Esophagus muscularis mucosa (tissue), 4 donors: ENCODE measurements at regions not wholly inside any gene's neighbourhood (a gene's known extent, or its start where the extent isn't known, plus 50 kb on each side); places are given as distances from the start of the nearest gene placed in this dataset.
"Not testable (repeated sequence)": the region's sequence is repeated elsewhere in the genome, so short reads cannot be mapped to it uniquely, and the experiment has no call there.

Source experiments
- DNase-seq: peaks from one replicate; pipeline ENCODE4 v3.0.0-alpha.2; 2017; ENCODE audit errors: extremely low spot score
- H3K27ac ChIP-seq, 4 donors: fragments of 200-600 bp; sonication (generic); replicated peaks in 1 of 4; 1 replicate in 3 of 4; 2 replicates in 1 of 4; pipeline ENCODE4 v1.5.1; 2016 to 2019; ENCODE audit warnings: mild to moderate bottlenecking in 1 of 4
- H3K27me3 ChIP-seq, 4 donors: fragments of 200-600 bp; sonication (generic); one replicate each; pipeline versions ENCODE4 v1.5.1 to v1.6.0; 2016 to 2019
- H3K36me3 ChIP-seq, 4 donors: fragments of 200-600 bp; sonication (generic); one replicate each; pipeline ENCODE4 v1.5.1; 2016 to 2019
- H3K4me1 ChIP-seq, 4 donors: fragments of 200-600 bp; sonication (generic); one replicate each; pipeline ENCODE4 v1.5.1; 2016 to 2019
- H3K4me3 ChIP-seq, 4 donors: fragments of 200-600 bp; sonication (generic); 1 replicate in 2 of 4; 2 replicates in 2 of 4; pipeline ENCODE4 v1.5.1; 2016 to 2019; ENCODE audit warnings: mild to moderate bottlenecking in 4 of 4, moderate library complexity in 1 of 4
- H3K9me3 ChIP-seq, 4 donors: fragments of 200-600 bp; sonication (generic); 1 replicate in 3 of 4; 2 replicates in 1 of 4; pipeline ENCODE4 v1.5.1; 2016 to 2019
- EP300 ChIP-seq: sonication (generic); formaldehyde crosslinking; IDR thresholded peaks from one replicate; pipeline ENCODE4 v1.6.1; 2017; ENCODE audit warnings: antibody characterized with exemption
- POLR2A ChIP-seq: fragments of 450-650 bp; IDR thresholded peaks from one replicate; pipeline ENCODE4 v1.6.1; 2017; ENCODE audit warnings: antibody characterized with exemption, moderate library complexity, mild to moderate bottlenecking, low read depth
- POLR2AphosphoS5 ChIP-seq, 2 donors: sonication (generic); formaldehyde crosslinking; IDR thresholded peaks; one replicate each; pipeline ENCODE4 v1.6.1; 2017; ENCODE audit warnings: antibody characterized with exemption in 2 of 2
- WGBS: methylation state at CpG from one replicate; pipeline ENCODE4 v1.1.5; 2018; 5-methylcytosine and 5-hydroxymethylcytosine counted together
- intact Hi-C: fragments of 100-400 bp; cut with DNase I; formaldehyde crosslinking; loops from one replicate; pipeline ENCODE4 v1.15.1; 2023
- TF ChIP-seq, protein P1 (sequence below), 3 experiments: fragments of 200-600 bp in 2 of 3; fragments of 450-650 bp in 1 of 3; sonication (generic) in 2 of 3; IDR thresholded peaks; one replicate each; pipeline ENCODE4 v1.5.1; 2017 to 2019; ENCODE audit warnings: antibody characterized with exemption in 3 of 3, mild to moderate bottlenecking in 2 of 3, moderate library complexity in 1 of 3

DNA sequence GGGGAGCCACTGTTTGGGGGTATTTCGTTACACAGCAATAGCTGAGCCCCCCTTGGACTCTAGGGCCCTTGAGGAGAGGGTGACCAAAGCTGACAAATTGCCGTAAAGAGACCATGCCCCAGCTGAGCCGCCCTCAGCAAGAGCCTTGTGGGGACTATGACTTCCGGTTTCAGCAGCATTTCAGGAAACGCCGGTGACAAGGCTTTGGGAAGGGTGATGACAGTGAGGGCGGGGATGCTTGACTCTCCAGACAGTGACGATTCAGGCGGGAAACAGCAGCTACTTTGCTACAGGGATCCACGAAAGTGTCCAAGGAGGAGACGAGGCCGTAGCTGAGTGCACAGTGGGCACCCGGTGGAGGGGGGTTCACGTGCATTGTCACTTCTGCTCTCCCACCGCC lies 360.8 kb downstream of the C16orf95 start:
- intact Hi-C loops: no loop called here
- Histone ChIP-seq H3K9me3 (no peaks in the 10 kb centered on the region), H3K27ac (no peak overlapping the region), H3K27me3 (peaks cover 0 to 84% (median 7%) of the 10 kb centered on the region in 4 donors), H3K4me1 (peaks cover 0 to 8% (median 2%) of the 10 kb centered on the region in 4 donors), H3K36me3 (no peaks in the 10 kb centered on the region), H3K4me3 (no peak overlapping the region)
- DNase-seq: no peak
- WGBS: 65% methylated on average over 15 of the region's 15 CpGs
- TF ChIP-seq POLR2AphosphoS5 (IDR thresholded peaks at IDR 0.05) (no peak), POLR2A (no peak), EP300 (no peak)
- TF ChIP-seq, protein P1, sequence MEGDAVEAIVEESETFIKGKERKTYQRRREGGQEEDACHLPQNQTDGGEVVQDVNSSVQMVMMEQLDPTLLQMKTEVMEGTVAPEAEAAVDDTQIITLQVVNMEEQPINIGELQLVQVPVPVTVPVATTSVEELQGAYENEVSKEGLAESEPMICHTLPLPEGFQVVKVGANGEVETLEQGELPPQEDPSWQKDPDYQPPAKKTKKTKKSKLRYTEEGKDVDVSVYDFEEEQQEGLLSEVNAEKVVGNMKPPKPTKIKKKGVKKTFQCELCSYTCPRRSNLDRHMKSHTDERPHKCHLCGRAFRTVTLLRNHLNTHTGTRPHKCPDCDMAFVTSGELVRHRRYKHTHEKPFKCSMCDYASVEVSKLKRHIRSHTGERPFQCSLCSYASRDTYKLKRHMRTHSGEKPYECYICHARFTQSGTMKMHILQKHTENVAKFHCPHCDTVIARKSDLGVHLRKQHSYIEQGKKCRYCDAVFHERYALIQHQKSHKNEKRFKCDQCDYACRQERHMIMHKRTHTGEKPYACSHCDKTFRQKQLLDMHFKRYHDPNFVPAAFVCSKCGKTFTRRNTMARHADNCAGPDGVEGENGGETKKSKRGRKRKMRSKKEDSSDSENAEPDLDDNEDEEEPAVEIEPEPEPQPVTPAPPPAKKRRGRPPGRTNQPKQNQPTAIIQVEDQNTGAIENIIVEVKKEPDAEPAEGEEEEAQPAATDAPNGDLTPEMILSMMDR (IDR thresholded peaks at IDR 0.05): no peak

DNA sequence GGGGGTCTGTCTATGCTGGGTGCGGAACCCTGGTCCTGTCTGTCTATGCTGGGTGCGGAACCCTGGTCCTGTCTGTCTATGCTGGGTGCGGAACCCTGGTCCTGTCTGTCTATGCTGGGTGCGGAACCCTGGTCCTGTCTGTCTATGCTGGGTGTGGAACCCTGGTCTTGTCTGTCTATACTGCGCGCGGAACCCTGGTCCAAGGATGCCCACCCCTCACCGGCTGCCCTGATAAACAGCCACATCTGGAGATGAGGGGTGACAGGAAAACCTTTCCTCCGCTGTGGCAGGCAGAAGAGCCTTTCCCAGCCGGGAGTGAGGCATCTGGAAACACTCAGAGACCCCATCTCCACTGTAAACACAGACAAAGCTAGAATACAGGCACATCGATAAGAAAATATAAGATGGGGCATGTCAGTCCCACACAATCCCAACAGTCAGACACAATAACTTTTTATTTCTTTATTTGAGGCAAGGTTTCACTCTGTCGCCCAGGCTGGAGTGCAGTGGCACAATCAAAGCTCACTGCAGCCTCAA lies 359.5 kb downstream of the C16orf95 start:
- WGBS: 74% methylated on average over 12 of the region's 12 CpGs
- H3K27me3 ChIP-seq: peaks cover 0 to 95% (median 7%) of the 10 kb centered on the region in 4 donors
- H3K9me3 ChIP-seq, DNase-seq, intact Hi-C loops, H3K36me3 ChIP-seq, H3K4me3 ChIP-seq, H3K27ac ChIP-seq, H3K4me1 ChIP-seq: not testable (repeated sequence)

DNA sequence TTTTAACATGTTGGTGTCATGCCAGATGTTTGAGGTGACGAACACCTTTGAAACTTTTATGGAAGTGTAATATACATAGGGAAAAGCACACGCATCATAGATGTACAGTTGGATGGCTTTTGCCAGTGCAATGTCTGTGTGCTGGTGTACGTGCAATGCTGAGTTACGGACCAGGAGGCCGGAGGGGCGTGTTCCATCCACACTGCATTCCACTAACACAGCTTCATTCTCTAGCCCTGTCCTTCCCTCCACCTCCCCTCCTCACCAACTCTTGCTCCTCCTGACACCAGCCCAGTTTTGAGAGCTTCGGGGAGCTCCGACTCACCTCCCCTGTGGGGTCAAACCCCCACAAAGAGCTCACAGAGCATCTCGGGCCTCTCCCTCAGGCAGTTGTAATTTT lies 358.8 kb downstream of the C16orf95 start:
- 87% methylated on average over 9 of the region's 9 CpGs for WGBS
- peaks cover 0 to 8% (median 2%) of the 10 kb centered on the region in 4 donors for H3K4me1 ChIP-seq
- no peak overlapping the region for H3K27ac ChIP-seq
- TF ChIP-seq POLR2A (no peak), POLR2AphosphoS5 (IDR thresholded peaks at IDR 0.05) (no peak), EP300 (no peak)
- TF ChIP-seq, protein P1 (IDR thresholded peaks at IDR 0.05): no peak
- H3K4me3 ChIP-seq: no peak overlapping the region
- intact Hi-C loops: no loop called here
- no peak for DNase-seq
- H3K9me3 ChIP-seq: no peaks in the 10 kb centered on the region
- no peaks in the 10 kb centered on the region for H3K36me3 ChIP-seq
- peaks cover 0 to 91% (median 7%) of the 10 kb centered on the region in 4 donors for H3K27me3 ChIP-seq

DNA sequence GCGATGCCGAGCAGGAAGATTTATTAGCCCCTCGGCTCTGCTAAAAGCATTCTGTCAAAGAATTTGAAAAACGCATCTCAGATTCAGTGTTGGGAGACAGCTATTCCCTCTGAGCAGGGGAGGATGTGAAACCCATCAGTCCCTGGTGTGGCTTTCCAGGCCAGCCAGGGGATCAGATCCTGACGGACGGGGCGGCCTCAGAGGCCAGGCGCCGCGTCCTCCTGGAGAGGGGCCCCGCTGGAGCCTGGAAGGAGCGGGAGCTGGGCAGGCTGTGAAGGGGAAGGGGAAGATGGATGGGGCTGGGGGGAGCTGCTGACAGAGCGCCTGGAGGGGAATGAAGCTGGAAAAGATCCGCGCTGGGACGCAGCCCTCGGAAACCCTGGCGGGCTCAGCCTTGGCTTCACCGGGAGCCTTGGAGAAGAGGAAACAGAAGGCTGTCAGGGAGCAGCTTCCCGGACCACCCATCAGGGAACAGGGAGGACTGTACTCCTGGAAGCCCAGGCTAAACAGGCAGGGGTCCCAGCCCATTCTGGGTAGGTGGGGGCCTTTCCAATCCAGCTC lies 358.0 kb downstream of the C16orf95 start:
- H3K27me3 ChIP-seq: peaks cover 0 to 89% (median 7%) of the 10 kb centered on the region in 4 donors
- H3K9me3 ChIP-seq: no peaks in the 10 kb centered on the region
- H3K27ac ChIP-seq: no peak overlapping the region
- no peak for DNase-seq
- no peak overlapping the region for H3K4me3 ChIP-seq
- no peak for TF ChIP-seq POLR2A
- TF ChIP-seq, protein P1 (IDR thresholded peaks at IDR 0.05): no peak
- H3K36me3 ChIP-seq: no peaks in the 10 kb centered on the region
- intact Hi-C loops: no loop called here
- 21% methylated on average over 11 of the region's 20 CpGs for WGBS
- peaks cover 0 to 8% (median 2%) of the 10 kb centered on the region in 4 donors for H3K4me1 ChIP-seq

DNA sequence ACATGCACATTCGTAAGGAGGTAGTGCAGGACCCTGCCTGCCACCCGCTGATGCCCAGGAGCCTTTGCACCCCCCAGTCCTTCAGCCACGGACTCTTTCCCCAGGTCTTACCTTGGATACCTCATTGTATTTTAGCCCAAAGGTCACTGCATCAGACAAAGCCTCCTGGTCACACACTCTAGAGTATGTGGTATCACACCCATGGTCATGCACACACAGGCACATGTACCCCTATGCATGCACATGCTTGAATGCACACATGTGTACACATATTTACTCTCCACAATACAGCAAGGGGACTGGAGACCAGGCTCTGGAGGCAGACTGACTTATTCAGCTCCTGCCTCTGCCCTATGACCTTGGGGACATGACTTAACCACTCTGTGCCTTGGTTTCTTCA lies 357.5 kb downstream of the C16orf95 start:
- intact Hi-C loops: no loop called here
- no peak for DNase-seq
- H3K27ac ChIP-seq: no peak overlapping the region
- H3K4me3 ChIP-seq: no peak overlapping the region
- no peaks in the 10 kb centered on the region for H3K9me3 ChIP-seq
- peaks cover 0 to 92% (median 7%) of the 10 kb centered on the region in 4 donors for H3K27me3 ChIP-seq
- peaks cover 0 to 8% (median 2%) of the 10 kb centered on the region in 4 donors for H3K4me1 ChIP-seq
- 72% methylated on average over 2 of the region's 3 CpGs for WGBS
- H3K36me3 ChIP-seq: no peaks in the 10 kb centered on the region
- TF ChIP-seq, protein P1 (IDR thresholded peaks at IDR 0.05): no peak
- TF ChIP-seq POLR2A (no peak), EP300 (no peak), POLR2AphosphoS5 (IDR thresholded peaks at IDR 0.05) (no peak)
